Muscle of leg (tissue), 3 donors: ENCODE measurements at regions not wholly inside any gene's neighbourhood (a gene's known extent, or its start where the extent isn't known, plus 50 kb on each side); places are given as distances from the start of the nearest gene placed in this dataset.

Experiments used
- DNase-seq: peaks from one replicate; pipeline ENCODE4 v3.0.0; 2013
- H3K27ac ChIP-seq: one replicate; pipeline ENCODE4 v1.5.1; 2013; ENCODE audit warnings: mild to moderate bottlenecking, low read length, control low read depth
- H3K27me3 ChIP-seq: one replicate; pipeline ENCODE4 v1.6.1; 2013; ENCODE audit warnings: low read length; ENCODE audit not compliant: control insufficient read depth, insufficient read depth
- H3K36me3 ChIP-seq: one replicate; pipeline ENCODE4 v1.6.1; 2013; ENCODE audit warnings: low read length; ENCODE audit not compliant: control insufficient read depth, insufficient read depth
- H3K4me1 ChIP-seq: one replicate; pipeline ENCODE4 v1.6.1; 2013; ENCODE audit warnings: low read length; ENCODE audit not compliant: control insufficient read depth, insufficient read depth
- H3K4me3 ChIP-seq: one replicate; pipeline ENCODE4 v1.5.1; 2013; ENCODE audit warnings: low read length, control low read depth
- H3K9me3 ChIP-seq: replicated peaks from 2 replicates; pipeline ENCODE4 v1.6.1; 2013; ENCODE audit warnings: low read depth, low read length; ENCODE audit not compliant: control insufficient read depth
- whole genome bisulfite sequencing: methylation state at CpG from one replicate; pipeline ENCODE4 v1.1.5; 2013; ENCODE audit warnings: missing lambda C conversion rate; ENCODE audit not compliant: insufficient coverage; 5-methylcytosine and 5-hydroxymethylcytosine counted together

DNA sequence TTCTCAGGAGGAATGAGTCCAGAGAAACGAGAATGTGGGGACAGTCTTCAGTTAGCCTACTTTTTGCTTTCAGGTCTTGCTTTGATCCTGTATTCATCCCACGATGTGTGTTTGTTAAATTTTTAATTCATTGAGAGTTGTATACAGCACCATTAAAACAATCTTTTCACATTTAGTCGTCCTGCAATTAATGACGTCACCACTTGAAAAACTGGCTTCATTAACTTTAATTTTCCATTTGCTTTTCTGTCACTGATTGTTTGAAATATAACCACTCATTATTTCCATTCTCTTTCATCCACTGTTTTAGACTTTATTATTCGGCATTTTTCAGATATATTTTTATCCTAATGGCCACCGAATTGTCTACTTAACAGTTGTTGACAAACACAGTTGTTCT is 146.9 kb downstream of the TFEC start:
- no peaks in the 10 kb centered on the region for H3K27me3 ChIP-seq
- H3K27ac ChIP-seq: no peak overlapping the region
- H3K9me3 ChIP-seq: no peaks in the 10 kb centered on the region
- H3K4me3 ChIP-seq: no peak overlapping the region
- DNase-seq: no peak
- no peaks in the 10 kb centered on the region for H3K4me1 ChIP-seq
- 100% methylated on average over 3 of the region's 6 CpGs for WGBS
- no peaks in the 10 kb centered on the region for H3K36me3 ChIP-seq

DNA sequence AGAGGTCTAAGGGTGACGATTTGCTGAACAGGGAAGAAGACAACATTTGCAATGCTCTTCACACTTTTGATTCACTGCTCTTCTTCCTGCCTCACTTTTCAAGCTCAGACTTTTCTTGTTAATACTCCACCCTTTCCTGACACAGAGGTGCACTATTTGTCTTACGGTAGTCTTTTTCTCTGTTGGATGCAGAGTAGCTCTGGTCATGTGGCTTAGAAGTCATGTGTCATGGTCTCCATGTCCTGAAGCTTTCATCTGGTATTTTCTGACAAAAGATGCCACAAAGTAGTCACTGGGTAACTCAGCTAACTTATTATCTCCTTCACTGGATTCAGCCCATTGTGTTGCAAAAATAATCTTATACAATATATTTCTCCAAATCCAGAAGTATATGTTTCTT is 149.1 kb downstream of the TFEC start:
- Histone ChIP-seq H3K27me3 (no peaks in the 10 kb centered on the region), H3K27ac (no peak overlapping the region), H3K4me1 (no peaks in the 10 kb centered on the region), H3K4me3 (no peak overlapping the region), H3K9me3 (no peaks in the 10 kb centered on the region), H3K36me3 (no peaks in the 10 kb centered on the region)
- 83% methylated on average over 1 of the region's 2 CpGs for WGBS
- no peak for DNase-seq

DNA sequence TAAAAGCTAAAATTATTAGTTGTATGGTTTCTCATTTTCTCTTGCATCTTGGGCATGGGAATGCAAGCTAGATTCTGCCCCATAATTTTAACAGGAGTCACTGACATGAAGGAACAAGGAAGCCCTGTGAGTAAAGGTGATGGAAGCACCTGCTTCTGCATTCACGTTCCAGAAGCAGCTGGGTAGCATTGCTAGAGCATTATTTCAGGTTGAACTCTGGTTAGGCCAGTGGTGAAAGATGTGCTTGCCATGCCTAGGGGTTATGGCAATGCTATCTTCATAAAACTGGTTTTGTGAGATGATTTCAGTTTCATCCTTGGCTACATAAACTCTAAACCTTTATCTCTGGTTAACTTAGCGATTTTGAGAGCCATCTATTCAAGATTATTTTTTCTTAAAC is 151.4 kb downstream of the TFEC start:
- Histone ChIP-seq H3K4me3 (no peak overlapping the region), H3K4me1 (no peaks in the 10 kb centered on the region), H3K36me3 (no peaks in the 10 kb centered on the region), H3K9me3 (no peaks in the 10 kb centered on the region), H3K27me3 (no peaks in the 10 kb centered on the region), H3K27ac (no peak overlapping the region)
- 80% methylated on average over 1 of the region's 2 CpGs for WGBS
- DNase-seq: no peak

DNA sequence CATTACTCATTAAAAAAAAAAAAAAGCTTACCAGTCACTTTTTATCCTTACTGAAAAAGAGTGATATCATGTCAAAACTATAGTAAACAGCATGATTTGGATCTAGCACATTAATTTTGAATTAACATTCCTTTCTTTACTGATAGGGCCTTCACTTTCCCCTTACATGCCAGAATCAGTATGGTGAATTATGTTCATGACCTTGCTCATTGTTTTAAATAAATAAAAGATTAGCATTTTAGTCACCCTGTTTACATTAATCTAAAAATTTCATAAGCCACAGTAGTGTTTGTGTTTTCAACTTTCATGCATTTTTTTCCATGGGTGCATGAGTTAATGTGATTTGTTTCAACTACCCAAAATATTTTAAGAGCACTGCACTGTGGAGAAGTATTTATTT is 160.8 kb downstream of the TFEC start:
- Histone ChIP-seq H3K4me3 (no peak overlapping the region), H3K9me3 (no peaks in the 10 kb centered on the region), H3K27ac (no peak overlapping the region), H3K4me1 (no peaks in the 10 kb centered on the region), H3K36me3 (no peaks in the 10 kb centered on the region), H3K27me3 (no peaks in the 10 kb centered on the region)
- no peak for DNase-seq

DNA sequence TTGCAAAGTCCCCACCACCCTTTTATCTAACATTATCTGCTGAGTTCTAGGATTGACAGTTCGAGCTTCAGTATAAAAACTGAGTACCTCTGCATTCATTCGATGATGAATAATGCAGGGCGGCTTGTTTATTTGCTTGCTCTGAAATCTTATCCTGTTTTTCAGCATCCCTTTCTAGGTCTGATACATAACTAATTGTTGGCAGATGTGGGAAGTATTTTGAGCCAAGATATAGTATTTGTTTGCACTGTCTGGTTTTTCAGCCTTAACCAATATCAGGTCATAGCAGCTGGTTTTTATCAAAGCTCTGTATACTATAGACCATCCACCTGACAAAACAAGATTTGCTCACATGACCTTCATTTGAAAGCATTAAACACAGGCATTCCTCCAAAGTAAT is 161.4 kb downstream of the TFEC start:
- Histone ChIP-seq H3K4me1 (no peaks in the 10 kb centered on the region), H3K36me3 (no peaks in the 10 kb centered on the region), H3K27me3 (no peaks in the 10 kb centered on the region), H3K27ac (no peak overlapping the region), H3K4me3 (no peak overlapping the region), H3K9me3 (no peaks in the 10 kb centered on the region)
- DNase-seq: peak; percentile 50
- WGBS: no CpG with 5 or more reads among the region's 3 CpGs

DNA sequence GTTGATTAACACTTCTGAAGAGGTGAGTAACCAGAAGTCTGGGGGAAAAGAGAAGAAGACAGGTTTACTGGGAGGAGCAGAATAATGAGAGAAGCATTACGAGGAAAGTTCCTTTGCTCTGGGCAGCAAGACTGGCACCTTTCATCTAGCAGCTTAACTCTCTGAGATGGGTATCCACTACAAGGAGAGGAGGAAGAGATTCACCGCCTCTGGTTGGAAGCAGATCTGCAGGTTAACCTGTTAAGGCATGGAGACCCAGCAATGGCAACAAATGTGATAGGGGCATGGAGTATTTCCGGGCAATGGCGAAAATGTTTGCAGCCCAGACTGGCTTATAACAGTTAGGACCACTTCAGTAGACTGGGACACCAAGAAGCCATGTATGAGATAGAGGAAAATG is 162.2 kb downstream of the TFEC start:
- WGBS: 100% methylated on average over 4 of the region's 4 CpGs
- Histone ChIP-seq H3K36me3 (no peaks in the 10 kb centered on the region), H3K4me1 (no peaks in the 10 kb centered on the region)

DNA sequence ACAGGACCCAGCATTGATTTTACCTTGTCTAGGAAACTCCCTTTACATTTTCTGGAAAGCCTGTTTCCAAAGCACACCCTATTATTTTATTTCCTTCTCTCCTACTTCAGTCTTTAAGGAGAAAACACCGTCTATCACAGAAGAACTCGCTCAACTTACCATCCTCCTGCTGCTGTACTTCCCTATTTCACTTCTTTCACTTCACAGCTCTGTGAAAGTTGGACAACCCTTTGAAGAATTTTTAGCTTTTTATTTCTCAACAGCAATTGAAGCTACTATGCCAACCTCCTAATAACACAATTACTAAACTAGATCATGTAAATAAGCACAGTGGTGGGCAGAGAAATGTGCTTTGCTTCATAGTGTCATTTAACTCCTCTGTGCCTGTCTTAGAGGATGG is 166.5 kb downstream of the TFEC start:
- H3K27ac ChIP-seq: no peak overlapping the region
- H3K4me1 ChIP-seq: no peaks in the 10 kb centered on the region
- H3K9me3 ChIP-seq: no peaks in the 10 kb centered on the region
- no peaks in the 10 kb centered on the region for H3K27me3 ChIP-seq
- 67% methylated on average over 2 of the region's 2 CpGs for WGBS
- no peaks in the 10 kb centered on the region for H3K36me3 ChIP-seq
- no peak for DNase-seq
- H3K4me3 ChIP-seq: no peak overlapping the region

More for the DNA sequence above, 162.2 kb downstream of the TFEC start:
- no peak overlapping the region for H3K27ac ChIP-seq
- H3K27me3 ChIP-seq: no peaks in the 10 kb centered on the region
- H3K4me3 ChIP-seq: no peak overlapping the region
- no peaks in the 10 kb centered on the region for H3K9me3 ChIP-seq
- no peak for DNase-seq

DNA sequence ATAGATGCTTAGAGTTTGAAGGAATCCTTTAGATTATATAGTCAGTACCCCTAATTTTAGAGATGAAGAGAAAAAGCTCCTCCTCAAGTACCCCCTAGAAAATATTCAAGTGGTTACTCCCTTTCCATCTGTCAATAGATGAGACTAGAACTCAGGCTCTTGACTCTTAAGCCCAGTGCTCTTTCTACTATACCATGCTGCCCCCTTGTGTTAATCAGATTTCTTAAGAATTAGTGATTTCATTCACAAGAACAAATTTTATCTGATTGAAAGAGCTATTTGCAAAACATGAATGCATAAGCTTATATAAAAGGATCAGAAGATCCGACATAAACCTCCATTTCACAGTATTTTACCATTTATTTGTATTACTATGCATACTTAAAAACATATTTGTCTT is 179.3 kb downstream of the TFEC start:
- Histone ChIP-seq H3K9me3 (no peaks in the 10 kb centered on the region), H3K4me3 (no peak overlapping the region), H3K4me1 (no peaks in the 10 kb centered on the region), H3K27me3 (no peaks in the 10 kb centered on the region), H3K27ac (no peak overlapping the region), H3K36me3 (no peaks in the 10 kb centered on the region)
- WGBS: no CpG with 5 or more reads among the region's 1 CpG
- peak; percentile 38 for DNase-seq

DNA sequence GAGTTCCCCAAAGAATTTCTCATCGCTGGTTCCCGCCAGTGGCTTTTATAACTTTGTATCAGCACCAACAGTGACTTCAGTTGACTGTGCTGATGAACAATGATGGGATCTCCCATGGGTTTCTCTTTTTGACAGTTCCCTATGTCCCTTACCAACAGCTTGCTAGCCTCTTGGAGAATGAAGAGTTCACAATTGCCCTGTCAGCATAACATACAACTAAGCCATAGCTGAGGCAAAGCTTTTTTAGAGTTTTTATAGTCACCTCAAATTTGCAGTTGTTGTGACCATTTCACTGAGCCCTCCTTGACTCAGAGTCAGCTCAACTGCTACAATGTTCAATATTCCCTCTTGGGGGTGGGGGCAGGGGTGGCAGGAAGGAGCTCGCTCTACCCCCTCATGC is 179.8 kb downstream of the TFEC start:
- H3K27ac ChIP-seq: no peak overlapping the region
- H3K4me1 ChIP-seq: no peaks in the 10 kb centered on the region
- H3K27me3 ChIP-seq: no peaks in the 10 kb centered on the region
- H3K9me3 ChIP-seq: no peaks in the 10 kb centered on the region
- no peak overlapping the region for H3K4me3 ChIP-seq
- no peaks in the 10 kb centered on the region for H3K36me3 ChIP-seq
- DNase-seq: no peak
- no CpG with 5 or more reads among the region's 3 CpGs for WGBS

DNA sequence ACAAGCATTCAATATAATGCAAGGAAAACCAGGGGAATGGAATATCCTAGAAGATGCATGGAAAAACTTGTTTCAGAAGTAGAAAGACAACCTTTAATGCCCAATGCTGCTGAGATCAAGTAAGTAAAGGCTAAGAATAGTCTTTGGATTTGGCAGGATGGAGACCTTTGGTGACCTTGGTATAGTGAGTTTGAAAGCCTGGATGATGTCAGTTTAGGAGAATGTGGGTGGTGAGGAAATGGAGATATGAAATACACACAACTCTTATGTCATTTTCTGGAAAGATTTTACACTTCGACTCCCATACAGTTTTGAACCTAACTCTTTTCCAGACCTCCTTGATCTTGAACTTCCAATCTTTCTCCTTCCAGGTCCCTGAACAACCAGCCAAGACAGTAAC is 185.7 kb downstream of the TFEC start:
- Histone ChIP-seq H3K27me3 (no peaks in the 10 kb centered on the region), H3K4me3 (no peak overlapping the region), H3K36me3 (no peaks in the 10 kb centered on the region), H3K4me1 (no peaks in the 10 kb centered on the region), H3K9me3 (no peaks in the 10 kb centered on the region), H3K27ac (no peak overlapping the region)
- WGBS: 88% methylated on average over 1 of the region's 1 CpG
- DNase-seq: no peak

DNA sequence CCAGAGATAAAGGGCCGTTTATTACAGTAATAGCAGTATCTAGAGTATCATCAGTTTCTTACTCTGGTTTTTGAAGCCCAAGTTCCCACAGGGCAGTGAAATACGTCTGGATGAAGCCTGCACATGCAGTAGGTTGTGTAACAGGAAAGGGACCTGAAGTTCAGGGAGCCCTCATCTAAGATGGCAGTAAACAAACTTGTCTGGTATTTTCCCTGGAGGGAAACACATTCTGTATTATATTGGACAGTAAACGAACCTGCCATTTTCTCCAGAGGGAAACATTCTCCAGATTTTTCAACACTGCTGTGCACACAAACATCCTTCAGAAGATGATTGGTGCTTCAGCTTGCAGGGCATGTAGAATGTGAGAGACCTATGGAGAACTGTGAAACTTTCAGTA is 189.9 kb downstream of the TFEC start:
- no peaks in the 10 kb centered on the region for H3K27me3 ChIP-seq
- 40% methylated on average over 1 of the region's 3 CpGs for WGBS
- no peak overlapping the region for H3K4me3 ChIP-seq
- DNase-seq: no peak
- no peak overlapping the region for H3K27ac ChIP-seq
- no peaks in the 10 kb centered on the region for H3K4me1 ChIP-seq
- H3K9me3 ChIP-seq: no peaks in the 10 kb centered on the region
- no peaks in the 10 kb centered on the region for H3K36me3 ChIP-seq
